Esophagus muscularis mucosa (tissue), 3 donors: ENCODE measurements at regions not wholly inside any gene's neighbourhood (a gene's known extent, or its start where the extent isn't known, plus 50 kb on each side); places are given as distances from the start of the nearest gene placed in this dataset.

Experiments used
- POLR2A ChIP-seq: fragments of 450-650 bp; IDR thresholded peaks from one replicate; pipeline ENCODE4 v1.6.1; 2017; ENCODE audit warnings: antibody characterized with exemption, moderate library complexity, mild to moderate bottlenecking, low read depth
- TF ChIP-seq, protein P1 (sequence below), 3 experiments: fragments of 200-600 bp in 2 of 3; fragments of 450-650 bp in 1 of 3; sonication (generic) in 2 of 3; IDR thresholded peaks; one replicate each; pipeline ENCODE4 v1.5.1; 2017 to 2019; ENCODE audit warnings: antibody characterized with exemption in 3 of 3, mild to moderate bottlenecking in 2 of 3, moderate library complexity in 1 of 3

GRCh38 chr9:4366591-4367330, 66.9 kb upstream of the GLIS3 start:
- no peak for TF ChIP-seq POLR2A
- TF ChIP-seq, protein P1, sequence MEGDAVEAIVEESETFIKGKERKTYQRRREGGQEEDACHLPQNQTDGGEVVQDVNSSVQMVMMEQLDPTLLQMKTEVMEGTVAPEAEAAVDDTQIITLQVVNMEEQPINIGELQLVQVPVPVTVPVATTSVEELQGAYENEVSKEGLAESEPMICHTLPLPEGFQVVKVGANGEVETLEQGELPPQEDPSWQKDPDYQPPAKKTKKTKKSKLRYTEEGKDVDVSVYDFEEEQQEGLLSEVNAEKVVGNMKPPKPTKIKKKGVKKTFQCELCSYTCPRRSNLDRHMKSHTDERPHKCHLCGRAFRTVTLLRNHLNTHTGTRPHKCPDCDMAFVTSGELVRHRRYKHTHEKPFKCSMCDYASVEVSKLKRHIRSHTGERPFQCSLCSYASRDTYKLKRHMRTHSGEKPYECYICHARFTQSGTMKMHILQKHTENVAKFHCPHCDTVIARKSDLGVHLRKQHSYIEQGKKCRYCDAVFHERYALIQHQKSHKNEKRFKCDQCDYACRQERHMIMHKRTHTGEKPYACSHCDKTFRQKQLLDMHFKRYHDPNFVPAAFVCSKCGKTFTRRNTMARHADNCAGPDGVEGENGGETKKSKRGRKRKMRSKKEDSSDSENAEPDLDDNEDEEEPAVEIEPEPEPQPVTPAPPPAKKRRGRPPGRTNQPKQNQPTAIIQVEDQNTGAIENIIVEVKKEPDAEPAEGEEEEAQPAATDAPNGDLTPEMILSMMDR (IDR thresholded peaks at IDR 0.05): peak; percentile 48 to 73 (median 54)
